ENCODE measurements at regions not wholly inside any gene's neighbourhood (a gene's known extent, or its start where the extent isn't known, plus 50 kb on each side); places are given as distances from the start of the nearest gene placed in this dataset.

DNA sequence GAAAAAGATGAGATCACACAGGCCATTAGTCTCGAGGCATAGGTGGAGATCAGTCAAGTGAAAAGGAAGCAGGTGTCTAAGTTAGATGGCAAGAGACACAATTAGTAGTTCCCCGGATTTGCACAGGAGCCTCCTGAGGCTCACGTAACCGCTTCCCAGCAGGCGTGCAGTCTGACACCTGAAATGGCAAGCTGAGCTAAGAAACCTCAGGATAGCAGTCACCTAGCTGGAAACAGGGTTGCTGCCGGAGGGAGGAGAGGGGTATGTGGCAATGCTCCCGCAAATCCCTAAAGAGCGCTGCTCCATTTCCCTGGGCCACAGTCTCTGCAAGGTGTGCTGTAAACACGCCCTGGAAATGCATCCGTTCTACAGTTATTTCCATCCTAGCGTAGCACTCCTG is 1151.0 kb downstream of the DIAPH3 start:
- TF ChIP-seq, protein P1, sequence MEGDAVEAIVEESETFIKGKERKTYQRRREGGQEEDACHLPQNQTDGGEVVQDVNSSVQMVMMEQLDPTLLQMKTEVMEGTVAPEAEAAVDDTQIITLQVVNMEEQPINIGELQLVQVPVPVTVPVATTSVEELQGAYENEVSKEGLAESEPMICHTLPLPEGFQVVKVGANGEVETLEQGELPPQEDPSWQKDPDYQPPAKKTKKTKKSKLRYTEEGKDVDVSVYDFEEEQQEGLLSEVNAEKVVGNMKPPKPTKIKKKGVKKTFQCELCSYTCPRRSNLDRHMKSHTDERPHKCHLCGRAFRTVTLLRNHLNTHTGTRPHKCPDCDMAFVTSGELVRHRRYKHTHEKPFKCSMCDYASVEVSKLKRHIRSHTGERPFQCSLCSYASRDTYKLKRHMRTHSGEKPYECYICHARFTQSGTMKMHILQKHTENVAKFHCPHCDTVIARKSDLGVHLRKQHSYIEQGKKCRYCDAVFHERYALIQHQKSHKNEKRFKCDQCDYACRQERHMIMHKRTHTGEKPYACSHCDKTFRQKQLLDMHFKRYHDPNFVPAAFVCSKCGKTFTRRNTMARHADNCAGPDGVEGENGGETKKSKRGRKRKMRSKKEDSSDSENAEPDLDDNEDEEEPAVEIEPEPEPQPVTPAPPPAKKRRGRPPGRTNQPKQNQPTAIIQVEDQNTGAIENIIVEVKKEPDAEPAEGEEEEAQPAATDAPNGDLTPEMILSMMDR (IDR thresholded peaks at IDR 0.05; ENCODE audit: low read length) = no peak
- no peak for TF ChIP-seq EZH2phosphoT487 (IDR thresholded peaks at IDR 0.05; ENCODE audit: low read length)
- no peak for TF ChIP-seq EZH2 (optimal IDR thresholded peaks at IDR 0.05; ENCODE audit: low read depth, low read length)
